MM.1S (cell line): ENCODE measurements at regions not wholly inside any gene's neighbourhood (a gene's known extent, or its start where the extent isn't known, plus 50 kb on each side); places are given as distances from the start of the nearest gene placed in this dataset.

Source experiments
- DNase-seq: peaks from one replicate; pipeline ENCODE4 v3.0.0-alpha.2; 2015
- H2AFZ ChIP-seq: fragments of 300-600 bp; sonication (generic); 2 replicates; pipeline ENCODE4 v1.6.0; 2016; ENCODE audit warnings: antibody characterized with exemption, low read length
- H3F3A ChIP-seq: fragments of 300-600 bp; sonication (generic); 2 replicates; pipeline ENCODE4 v1.6.1; 2016; ENCODE audit warnings: mild to moderate bottlenecking, antibody characterized with exemption, low read length, moderate library complexity, mixed read lengths; ENCODE audit not compliant: insufficient read depth
- H3K27ac ChIP-seq: fragments of 300-600 bp; sonication (generic); 2 replicates; pipeline ENCODE4 v1.5.1; 2016; ENCODE audit warnings: mild to moderate bottlenecking, low read length
- H3K27me3 ChIP-seq: fragments of 300-600 bp; sonication (generic); replicated peaks from 2 replicates; pipeline ENCODE4 v1.6.0; 2016; ENCODE audit warnings: low read length; ENCODE audit not compliant: insufficient read depth
- H3K36me3 ChIP-seq: fragments of 300-600 bp; sonication (generic); replicated peaks from 2 replicates; pipeline ENCODE4 v1.6.1; 2016; ENCODE audit warnings: mild to moderate bottlenecking, low read length, mixed read lengths; ENCODE audit not compliant: insufficient read depth
- H3K4me1 ChIP-seq: fragments of 300-600 bp; sonication (generic); 2 replicates; pipeline ENCODE4 v1.6.1; 2016; ENCODE audit warnings: low read length, mixed read lengths
- H3K4me2 ChIP-seq: fragments of 300-600 bp; sonication (generic); 2 replicates; pipeline ENCODE4 v1.6.0; 2016; ENCODE audit warnings: low read depth, low read length
- H3K4me3 ChIP-seq: fragments of 300-600 bp; sonication (generic); 2 replicates; pipeline ENCODE4 v1.5.1; 2016; ENCODE audit warnings: low read length, mixed read lengths
- H3K79me2 ChIP-seq: fragments of 300-600 bp; sonication (generic); 2 replicates; pipeline ENCODE4 v1.6.1; 2016; ENCODE audit warnings: mixed run types, low read length, mixed read lengths
- H3K9ac ChIP-seq: fragments of 300-600 bp; sonication (generic); 2 replicates; pipeline ENCODE4 v1.6.1; 2016; ENCODE audit warnings: low read length, mixed read lengths
- H3K9me2 ChIP-seq: fragments of 300-600 bp; sonication (generic); replicated peaks from 2 replicates; pipeline ENCODE4 v1.6.1; 2016; ENCODE audit warnings: mild to moderate bottlenecking, low read length, mixed read lengths; ENCODE audit not compliant: insufficient read depth
- H3K9me3 ChIP-seq: fragments of 300-600 bp; sonication (generic); replicated peaks from 2 replicates; pipeline ENCODE4 v1.6.1; 2016; ENCODE audit warnings: mild to moderate bottlenecking, low read length, mixed read lengths; ENCODE audit not compliant: insufficient read depth
- H4K20me1 ChIP-seq: fragments of 300-600 bp; sonication (generic); 2 replicates; pipeline ENCODE4 v1.6.1; 2016; ENCODE audit warnings: mild to moderate bottlenecking, low read length, moderate library complexity, mixed read lengths; ENCODE audit not compliant: insufficient read depth
- EZH2 ChIP-seq: fragments of 300-600 bp; sonication (generic); optimal IDR thresholded peaks from 2 replicates; pipeline ENCODE3; 2017; ENCODE audit warnings: low read depth, mild to moderate bottlenecking, antibody characterized with exemption, low read length, mixed read lengths
- EZH2phosphoT487 ChIP-seq: fragments of 300-600 bp; sonication (generic); IDR thresholded peaks from 2 replicates; pipeline ENCODE4 v1.6.1; 2018; ENCODE audit warnings: antibody characterized with exemption, low read length
- TF ChIP-seq, protein P1 (sequence below): fragments of 300-600 bp; sonication (generic); IDR thresholded peaks from 2 replicates; pipeline ENCODE4 v1.5.1; 2016; ENCODE audit warnings: antibody characterized with exemption, low read length, mixed read lengths

GRCh38 chr12:102629262-102629888, 149.0 kb upstream of the IGF1 start:
- no peak overlapping the region for H3K4me3 ChIP-seq

DNA sequence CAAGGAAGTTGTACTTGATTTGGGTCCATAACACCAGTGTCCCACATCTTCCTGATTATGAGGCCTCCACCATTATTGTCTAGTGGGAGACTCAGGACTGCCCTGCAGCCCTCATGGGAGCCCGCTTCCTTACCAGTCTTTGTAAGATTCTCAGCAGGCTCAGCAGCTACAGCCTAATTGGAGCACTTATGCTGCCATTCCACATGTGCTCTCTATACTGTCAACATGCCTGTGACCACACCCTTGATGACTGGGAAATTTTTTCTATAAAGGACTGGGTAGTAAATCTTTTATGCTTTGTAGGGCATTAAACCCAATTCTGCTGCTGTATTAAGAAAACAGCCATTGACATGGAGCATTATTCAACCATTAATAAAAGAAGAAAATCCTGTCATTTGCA, 145.5 kb upstream of the IGF1 start:
- no peak overlapping the region for H3K27ac ChIP-seq
- H3K9ac ChIP-seq: no peak overlapping the region
- TF ChIP-seq EZH2phosphoT487 (no peak), EZH2 (no peak)
- TF ChIP-seq, protein P1, sequence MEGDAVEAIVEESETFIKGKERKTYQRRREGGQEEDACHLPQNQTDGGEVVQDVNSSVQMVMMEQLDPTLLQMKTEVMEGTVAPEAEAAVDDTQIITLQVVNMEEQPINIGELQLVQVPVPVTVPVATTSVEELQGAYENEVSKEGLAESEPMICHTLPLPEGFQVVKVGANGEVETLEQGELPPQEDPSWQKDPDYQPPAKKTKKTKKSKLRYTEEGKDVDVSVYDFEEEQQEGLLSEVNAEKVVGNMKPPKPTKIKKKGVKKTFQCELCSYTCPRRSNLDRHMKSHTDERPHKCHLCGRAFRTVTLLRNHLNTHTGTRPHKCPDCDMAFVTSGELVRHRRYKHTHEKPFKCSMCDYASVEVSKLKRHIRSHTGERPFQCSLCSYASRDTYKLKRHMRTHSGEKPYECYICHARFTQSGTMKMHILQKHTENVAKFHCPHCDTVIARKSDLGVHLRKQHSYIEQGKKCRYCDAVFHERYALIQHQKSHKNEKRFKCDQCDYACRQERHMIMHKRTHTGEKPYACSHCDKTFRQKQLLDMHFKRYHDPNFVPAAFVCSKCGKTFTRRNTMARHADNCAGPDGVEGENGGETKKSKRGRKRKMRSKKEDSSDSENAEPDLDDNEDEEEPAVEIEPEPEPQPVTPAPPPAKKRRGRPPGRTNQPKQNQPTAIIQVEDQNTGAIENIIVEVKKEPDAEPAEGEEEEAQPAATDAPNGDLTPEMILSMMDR: no peak
- H3K36me3 ChIP-seq: no peaks in the 10 kb centered on the region
- H3K4me3 ChIP-seq: no peak overlapping the region
- no peak for DNase-seq
- H3K9me3 ChIP-seq: no peaks in the 10 kb centered on the region
- H3K79me2 ChIP-seq: no peaks in the 10 kb centered on the region
- no peaks in the 10 kb centered on the region for H4K20me1 ChIP-seq
- no peaks in the 10 kb centered on the region for H3K27me3 ChIP-seq
- no peak overlapping the region for H3K4me2 ChIP-seq
- no peaks in the 10 kb centered on the region for H3K9me2 ChIP-seq
- no peak overlapping the region for H2AFZ ChIP-seq
- peaks cover 6% of the 10 kb centered on the region; the same call in 1 of the 2 replicates for H3K4me1 ChIP-seq
- no peaks in the 10 kb centered on the region for H3F3A ChIP-seq

More at GRCh38 chr12:102629262-102629888, 149.0 kb upstream of the IGF1 start:
- H3K9ac ChIP-seq: no peak overlapping the region
- no peak overlapping the region for H2AFZ ChIP-seq
- no peaks in the 10 kb centered on the region for H3K79me2 ChIP-seq
- DNase-seq: no peak
- H3K9me3 ChIP-seq: no peaks in the 10 kb centered on the region
- TF ChIP-seq, protein P1: no peak
- TF ChIP-seq EZH2 (no peak), EZH2phosphoT487 (no peak)
- no peaks in the 10 kb centered on the region for H3K36me3 ChIP-seq
- no peak overlapping the region for H3K27ac ChIP-seq
- H3K4me1 ChIP-seq: peaks cover 6% of the 10 kb centered on the region; the same call in 1 of the 2 replicates
- H3F3A ChIP-seq: no peaks in the 10 kb centered on the region
- no peaks in the 10 kb centered on the region for H3K9me2 ChIP-seq
- no peak overlapping the region for H3K4me2 ChIP-seq
- no peaks in the 10 kb centered on the region for H3K27me3 ChIP-seq
- H4K20me1 ChIP-seq: no peaks in the 10 kb centered on the region

GRCh38 chr12:102622618-102623017, 142.3 kb upstream of the IGF1 start:
- H3K27me3 ChIP-seq: no peaks in the 10 kb centered on the region
- no peak overlapping the region for H3K9ac ChIP-seq

More at GRCh38 chr12:102622618-102623017, 142.3 kb upstream of the IGF1 start:
- H3F3A ChIP-seq: no peaks in the 10 kb centered on the region
- TF ChIP-seq EZH2 (no peak), EZH2phosphoT487 (no peak)
- TF ChIP-seq, protein P1: no peak
- no peaks in the 10 kb centered on the region for H3K9me3 ChIP-seq
- H3K9me2 ChIP-seq: no peaks in the 10 kb centered on the region
- no peaks in the 10 kb centered on the region for H3K79me2 ChIP-seq
- no peaks in the 10 kb centered on the region for H4K20me1 ChIP-seq
- H2AFZ ChIP-seq: no peak overlapping the region
- no peaks in the 10 kb centered on the region for H3K36me3 ChIP-seq
- DNase-seq: no peak
- H3K4me1 ChIP-seq: no peaks in the 10 kb centered on the region
- H3K4me3 ChIP-seq: no peak overlapping the region
- H3K4me2 ChIP-seq: no peak overlapping the region
- no peak overlapping the region for H3K27ac ChIP-seq
